ENCODE measurements at regions not wholly inside any gene's neighbourhood (a gene's known extent, or its start where the extent isn't known, plus 50 kb on each side); places are given as distances from the start of the nearest gene placed in this dataset.

GRCh38 chr18:53795610-53796009 lies 428.9 kb downstream of the MBD2 start:
- no peaks in the 10 kb centered on the region for H3K27me3 ChIP-seq (ENCODE audit: control insufficient read depth, insufficient read depth, low read length)
- H3K79me2 ChIP-seq (ENCODE audit: control insufficient read depth, insufficient read depth, low read length), result no peaks in the 10 kb centered on the region
- TF ChIP-seq EZH2 (IDR thresholded peaks at IDR 0.05; ENCODE audit: low read length, missing control alignments), result no peak
- no peak for TF ChIP-seq CTCF (conservative IDR thresholded peaks at IDR 0.05 in 1 of 2, IDR thresholded peaks at IDR 0.05 in 1 of 2; ENCODE audit: low read depth in 1 of 2, low read length in 2 of 2)
- H3K4me1 ChIP-seq (ENCODE audit: control insufficient read depth, extremely low read depth, insufficient read depth, low read length), result peaks cover 2% of the 10 kb centered on the region
- H3K27ac ChIP-seq (ENCODE audit: insufficient read depth, low read length), result no peak overlapping the region
- H3K4me3 ChIP-seq (replicated peaks in 1 of 4; ENCODE audit: control extremely low read depth in 1 of 4, insufficient read depth in 1 of 4, low read depth in 3 of 4, low read length in 4 of 4), result no peak overlapping the region
- no peak overlapping the region for H3K4me2 ChIP-seq (ENCODE audit: extremely low read depth, insufficient read depth, low read length)
- DNase-seq (ENCODE audit: low read depth in 2 of 2), result peak in 1 of 2 donors; percentile 0
- no peaks in the 10 kb centered on the region for H4K20me1 ChIP-seq (ENCODE audit: control insufficient read depth, extremely low read depth, insufficient read depth, low read length)
- no peaks in the 10 kb centered on the region for H3K9me3 ChIP-seq (ENCODE audit: control insufficient read depth, insufficient read depth, low read depth, low read length)
- H3K36me3 ChIP-seq (ENCODE audit: control insufficient read depth, insufficient read depth, low read length), result no peaks in the 10 kb centered on the region
- H2AFZ ChIP-seq (ENCODE audit: low read length), result no peak overlapping the region
- H3K9ac ChIP-seq (ENCODE audit: insufficient read depth, low read length), result no peak overlapping the region

DNA sequence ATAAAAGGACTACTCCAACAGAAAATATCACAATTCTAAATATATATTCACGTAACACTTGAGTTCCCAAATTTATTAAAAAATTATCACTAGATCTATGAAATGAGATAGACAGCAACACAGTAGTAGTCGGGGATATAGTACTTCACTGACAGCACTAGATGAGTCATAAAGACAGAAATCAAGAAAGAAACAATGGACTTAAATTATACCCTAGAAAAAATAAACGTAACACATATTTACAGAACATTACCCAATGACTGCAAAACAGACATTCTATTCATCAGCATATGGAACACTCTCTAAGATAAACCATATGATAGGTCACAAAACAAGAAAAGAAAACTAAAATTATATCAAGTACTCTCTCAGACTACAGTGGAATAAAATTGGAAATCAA lies 429.4 kb downstream of the MBD2 start:
- Histone ChIP-seq H3K9me3 (ENCODE audit: control insufficient read depth, insufficient read depth, low read depth, low read length) (no peaks in the 10 kb centered on the region), H3K9ac (ENCODE audit: insufficient read depth, low read length) (no peak overlapping the region), H3K4me2 (ENCODE audit: extremely low read depth, insufficient read depth, low read length) (no peak overlapping the region), H2AFZ (ENCODE audit: low read length) (no peak overlapping the region), H3K4me3 (replicated peaks in 1 of 4; ENCODE audit: control extremely low read depth in 1 of 4, insufficient read depth in 1 of 4, low read depth in 3 of 4, low read length in 4 of 4) (no peak overlapping the region), H4K20me1 (ENCODE audit: control insufficient read depth, extremely low read depth, insufficient read depth, low read length) (no peaks in the 10 kb centered on the region), H3K79me2 (ENCODE audit: control insufficient read depth, insufficient read depth, low read length) (no peaks in the 10 kb centered on the region), H3K27ac (ENCODE audit: insufficient read depth, low read length) (no peak overlapping the region), H3K27me3 (ENCODE audit: control insufficient read depth, insufficient read depth, low read length) (no peaks in the 10 kb centered on the region), H3K36me3 (ENCODE audit: control insufficient read depth, insufficient read depth, low read length) (no peaks in the 10 kb centered on the region), H3K4me1 (ENCODE audit: control insufficient read depth, extremely low read depth, insufficient read depth, low read length) (peaks cover 2% of the 10 kb centered on the region)
- peak; percentile 38 to 39 for DNase-seq (ENCODE audit: low read depth in 2 of 2)
- TF ChIP-seq CTCF (conservative IDR thresholded peaks at IDR 0.05 in 1 of 2, IDR thresholded peaks at IDR 0.05 in 1 of 2; ENCODE audit: low read depth in 1 of 2, low read length in 2 of 2), result no peak
- no peak for TF ChIP-seq EZH2 (IDR thresholded peaks at IDR 0.05; ENCODE audit: low read length, missing control alignments)

DNA sequence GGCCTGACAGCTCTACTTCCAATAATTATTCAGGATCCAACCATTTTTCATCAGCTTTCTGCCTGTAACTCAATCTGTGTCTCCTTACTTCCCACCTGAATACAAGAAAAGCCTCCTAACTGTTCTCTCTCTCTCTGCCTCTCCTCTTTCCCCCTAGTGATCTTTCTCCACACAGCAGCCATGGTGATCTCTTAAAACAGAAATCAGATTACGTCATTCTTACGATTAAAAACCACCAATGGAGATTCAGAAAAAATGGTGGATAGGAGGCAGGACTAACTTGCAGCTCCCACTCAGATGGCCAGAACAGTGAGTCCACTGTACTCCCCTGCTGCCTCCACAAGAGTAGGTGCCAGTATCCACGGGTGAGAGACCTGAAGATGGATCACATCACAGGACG lies 431.7 kb downstream of the MBD2 start:
- H2AFZ ChIP-seq (ENCODE audit: low read length), result no peak overlapping the region
- no peak overlapping the region for H3K4me3 ChIP-seq (replicated peaks in 1 of 4; ENCODE audit: control extremely low read depth in 1 of 4, insufficient read depth in 1 of 4, low read depth in 3 of 4, low read length in 4 of 4)
- TF ChIP-seq EZH2 (IDR thresholded peaks at IDR 0.05; ENCODE audit: low read length, missing control alignments) (no peak), CTCF (conservative IDR thresholded peaks at IDR 0.05 in 1 of 2, IDR thresholded peaks at IDR 0.05 in 1 of 2; ENCODE audit: low read depth in 1 of 2, low read length in 2 of 2) (no peak)
- no peaks in the 10 kb centered on the region for H3K79me2 ChIP-seq (ENCODE audit: control insufficient read depth, insufficient read depth, low read length)
- H3K4me1 ChIP-seq (ENCODE audit: control insufficient read depth, extremely low read depth, insufficient read depth, low read length), result peaks cover 2% of the 10 kb centered on the region
- H3K9me3 ChIP-seq (ENCODE audit: control insufficient read depth, insufficient read depth, low read depth, low read length), result no peaks in the 10 kb centered on the region
- H4K20me1 ChIP-seq (ENCODE audit: control insufficient read depth, extremely low read depth, insufficient read depth, low read length), result no peaks in the 10 kb centered on the region
- no peak for DNase-seq (ENCODE audit: low read depth in 2 of 2)
- H3K9ac ChIP-seq (ENCODE audit: insufficient read depth, low read length), result no peak overlapping the region
- no peak overlapping the region for H3K27ac ChIP-seq (ENCODE audit: insufficient read depth, low read length)
- no peaks in the 10 kb centered on the region for H3K36me3 ChIP-seq (ENCODE audit: control insufficient read depth, insufficient read depth, low read length)
- H3K27me3 ChIP-seq (ENCODE audit: control insufficient read depth, insufficient read depth, low read length), result no peaks in the 10 kb centered on the region
- H3K4me2 ChIP-seq (ENCODE audit: extremely low read depth, insufficient read depth, low read length), result no peak overlapping the region

Data from fibroblast of lung (primary cell).